Sigmoid colon (tissue), 4 donors: ENCODE measurements at regions not wholly inside any gene's neighbourhood (a gene's known extent, or its start where the extent isn't known, plus 50 kb on each side); places are given as distances from the start of the nearest gene placed in this dataset.

Experiments
- EP300 ChIP-seq, 4 donors: sonication (generic); formaldehyde crosslinking; IDR thresholded peaks; one replicate each; pipeline ENCODE4 v1.6.1; 2017; ENCODE audit warnings: antibody characterized with exemption in 4 of 4
- POLR2A ChIP-seq, 2 donors: fragments of 450-650 bp; IDR thresholded peaks; one replicate each; pipeline ENCODE4 v1.6.1; 2016; ENCODE audit warnings: antibody characterized with exemption in 2 of 2, mild to moderate bottlenecking in 2 of 2, moderate library complexity in 2 of 2
- POLR2AphosphoS5 ChIP-seq, 4 donors: sonication (generic); formaldehyde crosslinking; IDR thresholded peaks; one replicate each; pipeline ENCODE4 v1.6.1; 2017; ENCODE audit warnings: antibody characterized with exemption in 4 of 4
- TF ChIP-seq, protein P1 (sequence below), 4 experiments: fragments of 450-650 bp in 3 of 4; fragments of 200-600 bp in 1 of 4; IDR thresholded peaks; one replicate each; pipeline ENCODE4 v1.5.1; 2016 to 2019; ENCODE audit warnings: antibody characterized with exemption in 4 of 4, mild to moderate bottlenecking in 3 of 4, moderate library complexity in 2 of 4

- TF ChIP-seq, protein P1, sequence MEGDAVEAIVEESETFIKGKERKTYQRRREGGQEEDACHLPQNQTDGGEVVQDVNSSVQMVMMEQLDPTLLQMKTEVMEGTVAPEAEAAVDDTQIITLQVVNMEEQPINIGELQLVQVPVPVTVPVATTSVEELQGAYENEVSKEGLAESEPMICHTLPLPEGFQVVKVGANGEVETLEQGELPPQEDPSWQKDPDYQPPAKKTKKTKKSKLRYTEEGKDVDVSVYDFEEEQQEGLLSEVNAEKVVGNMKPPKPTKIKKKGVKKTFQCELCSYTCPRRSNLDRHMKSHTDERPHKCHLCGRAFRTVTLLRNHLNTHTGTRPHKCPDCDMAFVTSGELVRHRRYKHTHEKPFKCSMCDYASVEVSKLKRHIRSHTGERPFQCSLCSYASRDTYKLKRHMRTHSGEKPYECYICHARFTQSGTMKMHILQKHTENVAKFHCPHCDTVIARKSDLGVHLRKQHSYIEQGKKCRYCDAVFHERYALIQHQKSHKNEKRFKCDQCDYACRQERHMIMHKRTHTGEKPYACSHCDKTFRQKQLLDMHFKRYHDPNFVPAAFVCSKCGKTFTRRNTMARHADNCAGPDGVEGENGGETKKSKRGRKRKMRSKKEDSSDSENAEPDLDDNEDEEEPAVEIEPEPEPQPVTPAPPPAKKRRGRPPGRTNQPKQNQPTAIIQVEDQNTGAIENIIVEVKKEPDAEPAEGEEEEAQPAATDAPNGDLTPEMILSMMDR (IDR thresholded peaks at IDR 0.05), result no peak
- TF ChIP-seq POLR2AphosphoS5 (IDR thresholded peaks at IDR 0.05) (no peak), POLR2A (IDR thresholded peaks at IDR 0.05) (no peak), EP300 (IDR thresholded peaks at IDR 0.05) (no peak)
These were observed 233.3 kb downstream of the KLF5 start for GRCh38 chr13:73292127-73292526.
